ENCODE measurements at regions not wholly inside any gene's neighbourhood (a gene's known extent, or its start where the extent isn't known, plus 50 kb on each side); places are given as distances from the start of the nearest gene placed in this dataset.

DNA sequence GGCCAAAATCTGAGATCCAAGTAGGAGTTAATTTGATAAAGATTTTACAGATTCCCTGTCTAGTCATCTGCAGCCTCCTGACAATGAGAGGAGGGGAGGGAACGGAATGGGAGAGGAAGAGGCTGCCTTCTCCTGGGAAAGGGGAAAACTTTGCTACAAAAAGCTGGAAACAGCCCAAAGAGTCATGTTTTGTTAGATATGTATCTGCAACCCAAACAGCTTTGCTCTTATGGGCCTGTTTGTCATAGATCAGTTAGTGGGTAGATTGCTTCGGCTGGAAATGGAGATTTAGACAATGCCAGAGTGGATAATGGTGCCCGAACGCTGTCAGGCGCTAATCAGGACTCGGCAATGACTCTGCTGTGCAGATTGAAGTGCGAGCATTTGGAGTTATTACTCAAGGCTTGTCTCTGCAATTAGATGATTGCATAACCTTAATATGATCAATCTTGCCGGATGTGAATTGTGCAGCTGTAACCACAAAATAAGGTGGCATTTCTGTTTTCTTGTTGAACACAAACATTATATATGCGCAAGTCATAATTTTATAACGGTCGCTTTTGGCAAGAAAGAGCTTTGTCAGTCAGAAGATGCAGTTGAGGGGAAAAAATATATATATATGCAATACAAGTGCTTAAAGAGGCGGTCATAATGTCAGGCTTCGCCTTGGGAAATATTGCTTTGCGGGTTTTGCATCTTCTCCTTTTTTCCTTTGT lies 92.4 kb upstream of the MAFB start:
- no peak for DNase-seq
- Histone ChIP-seq H3K36me3 (ENCODE audit: control insufficient read depth, insufficient read depth, low read length) (no peaks in the 10 kb centered on the region), H3K9me3 (ENCODE audit: control insufficient read depth, low read length) (no peaks in the 10 kb centered on the region), H3K4me1 (ENCODE audit: control insufficient read depth, insufficient read depth, low read length) (peaks cover 6% of the 10 kb centered on the region), H3K27me3 (ENCODE audit: control insufficient read depth, insufficient read depth, low read length, poor library complexity, severe bottlenecking) (no peaks in the 10 kb centered on the region), H3K4me3 (ENCODE audit: low read length) (no peak overlapping the region), H3K27ac (ENCODE audit: low read depth, low read length) (no peak overlapping the region), H3K9ac (ENCODE audit: extremely low read depth, low read length, poor library complexity, severe bottlenecking) (no peak overlapping the region)
- Mint-ChIP-seq H3K27ac (no peak overlapping the region), H3K4me1 (peaks cover 21% of the 10 kb centered on the region), H3K27me3 (ENCODE audit: insufficient read depth) (peaks cover 8% of the 10 kb centered on the region), H3K36me3 (ENCODE audit: low read depth) (no peaks in the 10 kb centered on the region), H3K9me3 (no peaks in the 10 kb centered on the region), H3K4me3 (no peak overlapping the region)
- WGBS, 2 experiments (ENCODE audit: insufficient coverage in 1 of 2, insufficient read length in 1 of 2), result 92 to 95% methylated on average over 10 to 14 of the region's 14 CpGs
- TF ChIP-seq, protein P1, sequence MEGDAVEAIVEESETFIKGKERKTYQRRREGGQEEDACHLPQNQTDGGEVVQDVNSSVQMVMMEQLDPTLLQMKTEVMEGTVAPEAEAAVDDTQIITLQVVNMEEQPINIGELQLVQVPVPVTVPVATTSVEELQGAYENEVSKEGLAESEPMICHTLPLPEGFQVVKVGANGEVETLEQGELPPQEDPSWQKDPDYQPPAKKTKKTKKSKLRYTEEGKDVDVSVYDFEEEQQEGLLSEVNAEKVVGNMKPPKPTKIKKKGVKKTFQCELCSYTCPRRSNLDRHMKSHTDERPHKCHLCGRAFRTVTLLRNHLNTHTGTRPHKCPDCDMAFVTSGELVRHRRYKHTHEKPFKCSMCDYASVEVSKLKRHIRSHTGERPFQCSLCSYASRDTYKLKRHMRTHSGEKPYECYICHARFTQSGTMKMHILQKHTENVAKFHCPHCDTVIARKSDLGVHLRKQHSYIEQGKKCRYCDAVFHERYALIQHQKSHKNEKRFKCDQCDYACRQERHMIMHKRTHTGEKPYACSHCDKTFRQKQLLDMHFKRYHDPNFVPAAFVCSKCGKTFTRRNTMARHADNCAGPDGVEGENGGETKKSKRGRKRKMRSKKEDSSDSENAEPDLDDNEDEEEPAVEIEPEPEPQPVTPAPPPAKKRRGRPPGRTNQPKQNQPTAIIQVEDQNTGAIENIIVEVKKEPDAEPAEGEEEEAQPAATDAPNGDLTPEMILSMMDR (conservative IDR thresholded peaks at IDR 0.05), result no peak

DNA sequence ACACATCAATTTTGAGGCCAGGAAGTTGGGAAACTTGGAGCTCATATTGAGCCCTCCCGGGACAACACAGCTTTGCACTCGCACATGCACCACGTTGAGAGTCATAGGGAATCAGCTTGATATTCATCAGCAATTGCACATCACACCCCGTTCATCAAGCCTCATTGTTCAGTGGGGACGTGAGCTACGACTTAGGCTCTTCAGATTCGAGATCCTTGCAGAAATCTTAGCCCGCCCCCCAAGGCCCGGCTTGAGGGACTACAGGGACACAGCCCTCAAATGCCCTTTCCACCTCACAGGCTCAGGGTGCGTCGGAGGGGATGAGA lies 93.0 kb upstream of the MAFB start:
- Mint-ChIP-seq H3K27ac (no peak overlapping the region), H3K4me1 (peaks cover 20% of the 10 kb centered on the region)

DNA sequence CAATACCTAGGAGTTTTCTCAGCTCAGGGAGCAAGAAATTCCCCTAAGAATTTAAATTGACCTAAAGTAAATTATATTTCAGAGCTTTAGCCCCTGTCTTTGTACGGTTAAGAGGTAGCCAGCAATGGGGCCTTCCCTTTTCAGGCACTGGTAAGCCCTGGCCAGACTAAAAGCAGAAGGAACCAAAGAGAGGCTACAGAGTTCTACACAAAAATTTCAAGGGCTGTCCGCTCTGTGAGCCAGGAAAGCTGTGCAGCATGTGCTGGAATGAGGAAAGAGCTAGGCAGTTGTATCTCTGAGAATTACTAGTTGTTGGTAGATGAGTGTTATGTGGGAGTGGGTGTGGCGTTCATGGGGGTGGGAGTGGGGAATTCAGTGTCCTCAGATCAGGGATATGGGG lies 96.3 kb upstream of the MAFB start:
- H3K36me3 Mint-ChIP-seq (ENCODE audit: low read depth), result no peaks in the 10 kb centered on the region
- Histone ChIP-seq H3K36me3 (ENCODE audit: control insufficient read depth, insufficient read depth, low read length) (no peaks in the 10 kb centered on the region), H3K4me3 (ENCODE audit: low read length) (no peak overlapping the region), H3K27ac (ENCODE audit: low read depth, low read length) (no peak overlapping the region), H3K27me3 (ENCODE audit: control insufficient read depth, insufficient read depth, low read length, poor library complexity, severe bottlenecking) (no peaks in the 10 kb centered on the region), H3K9ac (ENCODE audit: extremely low read depth, low read length, poor library complexity, severe bottlenecking) (no peak overlapping the region), H3K9me3 (ENCODE audit: control insufficient read depth, low read length) (no peaks in the 10 kb centered on the region), H3K4me1 (ENCODE audit: control insufficient read depth, insufficient read depth, low read length) (peaks cover 2% of the 10 kb centered on the region)
- H3K27ac Mint-ChIP-seq, result no peak overlapping the region
- no peak overlapping the region for H3K4me3 Mint-ChIP-seq
- peaks cover 19% of the 10 kb centered on the region for H3K4me1 Mint-ChIP-seq
- no peaks in the 10 kb centered on the region for H3K9me3 Mint-ChIP-seq
- no peak for DNase-seq
- TF ChIP-seq, protein P1 (conservative IDR thresholded peaks at IDR 0.05), result no peak
- peaks cover 4% of the 10 kb centered on the region for H3K27me3 Mint-ChIP-seq (ENCODE audit: insufficient read depth)
- WGBS, 2 experiments (ENCODE audit: insufficient coverage in 1 of 2, insufficient read length in 1 of 2), result 93 to 94% methylated on average over 3 of the region's 3 CpGs

More for the DNA sequence above, 93.0 kb upstream of the MAFB start:
- Histone ChIP-seq H3K9ac (ENCODE audit: extremely low read depth, low read length, poor library complexity, severe bottlenecking) (no peak overlapping the region), H3K36me3 (ENCODE audit: control insufficient read depth, insufficient read depth, low read length) (no peaks in the 10 kb centered on the region), H3K4me1 (ENCODE audit: control insufficient read depth, insufficient read depth, low read length) (peaks cover 3% of the 10 kb centered on the region), H3K27me3 (ENCODE audit: control insufficient read depth, insufficient read depth, low read length, poor library complexity, severe bottlenecking) (no peaks in the 10 kb centered on the region), H3K27ac (ENCODE audit: low read depth, low read length) (no peak overlapping the region), H3K9me3 (ENCODE audit: control insufficient read depth, low read length) (no peaks in the 10 kb centered on the region), H3K4me3 (ENCODE audit: low read length) (no peak overlapping the region)
- Mint-ChIP-seq H3K27me3 (ENCODE audit: insufficient read depth) (peaks cover 8% of the 10 kb centered on the region), H3K36me3 (ENCODE audit: low read depth) (no peaks in the 10 kb centered on the region), H3K9me3 (no peaks in the 10 kb centered on the region), H3K4me3 (no peak overlapping the region)
- 87 to 91% methylated on average over 9 to 11 of the region's 11 CpGs for WGBS, 2 experiments (ENCODE audit: insufficient coverage in 1 of 2, insufficient read length in 1 of 2)
- no peak for DNase-seq
- TF ChIP-seq, protein P1 (conservative IDR thresholded peaks at IDR 0.05), result no peak
